ENCODE measurements at regions not wholly inside any gene's neighbourhood (a gene's known extent, or its start where the extent isn't known, plus 50 kb on each side); places are given as distances from the start of the nearest gene placed in this dataset.

DNA sequence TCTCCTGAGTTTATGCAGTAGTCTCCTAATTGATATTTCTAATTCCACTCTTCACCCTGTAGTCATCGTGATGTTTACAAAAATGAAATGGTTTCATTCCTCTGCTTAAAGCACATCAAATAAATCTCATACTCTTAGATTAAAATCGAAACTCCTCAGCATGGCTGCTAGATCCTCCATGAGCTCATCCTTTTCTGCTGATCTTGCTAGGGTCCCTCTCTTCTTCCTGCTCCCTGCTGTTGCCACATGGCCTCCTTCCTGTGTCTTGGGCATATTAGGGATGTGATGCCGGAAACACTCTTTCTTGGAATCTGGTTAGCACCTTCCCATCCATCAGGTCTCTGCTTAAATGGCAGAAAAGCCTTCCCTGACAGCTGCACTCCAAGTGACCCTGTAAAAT is 59.5 kb upstream of the MEGF10 start:
- H2AFZ ChIP-seq (replicated peaks; ENCODE audit: low read length, poor library complexity): no peak overlapping the region
- H3K4me2 ChIP-seq (ENCODE audit: low read depth, low read length): no peak overlapping the region
- H3K23ac ChIP-seq (ENCODE audit: low read depth, low read length): no peak overlapping the region
- H3K36me3 ChIP-seq (ENCODE audit: control insufficient read depth, insufficient read depth, low read length): no peaks in the 10 kb centered on the region
- TF ChIP-seq CHD1 (IDR thresholded peaks at IDR 0.05; ENCODE audit: low read depth, low read length) (no peak), RAD21 (IDR thresholded peaks at IDR 0.05; ENCODE audit: low read length) (no peak), MAZ (IDR thresholded peaks at IDR 0.05; ENCODE audit: borderline replicate concordance, low read depth, low read length) (no peak), RFX5 (IDR thresholded peaks at IDR 0.05; ENCODE audit: low read depth, low read length) (no peak), MXI1 (IDR thresholded peaks at IDR 0.05; ENCODE audit: borderline replicate concordance, low read depth, low read length) (no peak), FOS (IDR thresholded peaks at IDR 0.05; ENCODE audit: low read depth, low read length) (no peak), CEBPB (IDR thresholded peaks at IDR 0.05; ENCODE audit: low read depth, low read length) (no peak), MAFK (IDR thresholded peaks at IDR 0.05; ENCODE audit: low read depth, low read length) (no peak), RCOR1 (IDR thresholded peaks at IDR 0.05; ENCODE audit: insufficient replicate concordance, low read length) (no peak), NFE2L2 (IDR thresholded peaks at IDR 0.05; ENCODE audit: low read depth, low read length) (no peak), POLR2A (IDR thresholded peaks at IDR 0.05; ENCODE audit: low read depth, low read length) (no peak)
- TF ChIP-seq, protein P1, sequence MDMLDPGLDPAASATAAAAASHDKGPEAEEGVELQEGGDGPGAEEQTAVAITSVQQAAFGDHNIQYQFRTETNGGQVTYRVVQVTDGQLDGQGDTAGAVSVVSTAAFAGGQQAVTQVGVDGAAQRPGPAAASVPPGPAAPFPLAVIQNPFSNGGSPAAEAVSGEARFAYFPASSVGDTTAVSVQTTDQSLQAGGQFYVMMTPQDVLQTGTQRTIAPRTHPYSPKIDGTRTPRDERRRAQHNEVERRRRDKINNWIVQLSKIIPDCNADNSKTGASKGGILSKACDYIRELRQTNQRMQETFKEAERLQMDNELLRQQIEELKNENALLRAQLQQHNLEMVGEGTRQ (IDR thresholded peaks at IDR 0.05; ENCODE audit: low read depth, low read length): no peak
- TF ChIP-seq, protein P2, sequence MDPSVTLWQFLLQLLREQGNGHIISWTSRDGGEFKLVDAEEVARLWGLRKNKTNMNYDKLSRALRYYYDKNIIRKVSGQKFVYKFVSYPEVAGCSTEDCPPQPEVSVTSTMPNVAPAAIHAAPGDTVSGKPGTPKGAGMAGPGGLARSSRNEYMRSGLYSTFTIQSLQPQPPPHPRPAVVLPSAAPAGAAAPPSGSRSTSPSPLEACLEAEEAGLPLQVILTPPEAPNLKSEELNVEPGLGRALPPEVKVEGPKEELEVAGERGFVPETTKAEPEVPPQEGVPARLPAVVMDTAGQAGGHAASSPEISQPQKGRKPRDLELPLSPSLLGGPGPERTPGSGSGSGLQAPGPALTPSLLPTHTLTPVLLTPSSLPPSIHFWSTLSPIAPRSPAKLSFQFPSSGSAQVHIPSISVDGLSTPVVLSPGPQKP (IDR thresholded peaks at IDR 0.05; ENCODE audit: borderline replicate concordance, low read depth, low read length): no peak
- TF ChIP-seq, protein P3, sequence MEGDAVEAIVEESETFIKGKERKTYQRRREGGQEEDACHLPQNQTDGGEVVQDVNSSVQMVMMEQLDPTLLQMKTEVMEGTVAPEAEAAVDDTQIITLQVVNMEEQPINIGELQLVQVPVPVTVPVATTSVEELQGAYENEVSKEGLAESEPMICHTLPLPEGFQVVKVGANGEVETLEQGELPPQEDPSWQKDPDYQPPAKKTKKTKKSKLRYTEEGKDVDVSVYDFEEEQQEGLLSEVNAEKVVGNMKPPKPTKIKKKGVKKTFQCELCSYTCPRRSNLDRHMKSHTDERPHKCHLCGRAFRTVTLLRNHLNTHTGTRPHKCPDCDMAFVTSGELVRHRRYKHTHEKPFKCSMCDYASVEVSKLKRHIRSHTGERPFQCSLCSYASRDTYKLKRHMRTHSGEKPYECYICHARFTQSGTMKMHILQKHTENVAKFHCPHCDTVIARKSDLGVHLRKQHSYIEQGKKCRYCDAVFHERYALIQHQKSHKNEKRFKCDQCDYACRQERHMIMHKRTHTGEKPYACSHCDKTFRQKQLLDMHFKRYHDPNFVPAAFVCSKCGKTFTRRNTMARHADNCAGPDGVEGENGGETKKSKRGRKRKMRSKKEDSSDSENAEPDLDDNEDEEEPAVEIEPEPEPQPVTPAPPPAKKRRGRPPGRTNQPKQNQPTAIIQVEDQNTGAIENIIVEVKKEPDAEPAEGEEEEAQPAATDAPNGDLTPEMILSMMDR (conservative IDR thresholded peaks at IDR 0.05; ENCODE audit: low read depth, low read length): no peak
- POLR2A ChIA-PET (ENCODE audit: unreplicated experiment): no interaction called here
- H4K8ac ChIP-seq (ENCODE audit: low read depth in 2 of 2, low read length in 2 of 2): no peak overlapping the region
- no peak overlapping the region for H3K56ac ChIP-seq (ENCODE audit: extremely low read depth, insufficient read depth, low read length)
- H2AK5ac ChIP-seq (ENCODE audit: low read depth, low read length): no peak overlapping the region
- no peak overlapping the region for H2BK20ac ChIP-seq (ENCODE audit: low read depth, low read length)
- H3K4ac ChIP-seq (ENCODE audit: low read depth, low read length): no peak overlapping the region
- H4K91ac ChIP-seq (ENCODE audit: insufficient read depth, low read depth, low read length): no peak overlapping the region
- WGBS, 2 experiments (ENCODE audit: extremely low coverage in 2 of 2, insufficient read length in 1 of 2): no CpG with 5 or more reads among the region's 3 CpGs
- ATAC-seq (ENCODE audit: low read depth) (no peak), DNase-seq (no peak)
- no peak overlapping the region for H2BK5ac ChIP-seq (ENCODE audit: low read depth, low read length, poor library complexity, severe bottlenecking)
- no peaks in the 10 kb centered on the region for H4K20me1 ChIP-seq (ENCODE audit: insufficient read depth, low read length)
- H3K9me3 ChIP-seq (ENCODE audit: control insufficient read depth, insufficient read depth, low read length): no peaks in the 10 kb centered on the region
- H3K9ac ChIP-seq (ENCODE audit: low read depth, low read length): no peak overlapping the region
- no peaks in the 10 kb centered on the region for H3K9me1 ChIP-seq (ENCODE audit: insufficient read depth, low read length)
- H3K79me1 ChIP-seq (ENCODE audit: low read depth in 1 of 2, low read length in 2 of 2): no peaks in the 10 kb centered on the region
- H3K4me1 ChIP-seq (ENCODE audit: control insufficient read depth, insufficient read depth, low read length): no peaks in the 10 kb centered on the region
- no peak overlapping the region for H4K5ac ChIP-seq (ENCODE audit: low read depth, low read length)
- H3K27me3 ChIP-seq (ENCODE audit: control insufficient read depth, insufficient read depth, low read length): peaks cover 14% of the 10 kb centered on the region
- no TSS peak for BruUV-seq (replicated peaks)
- no peak overlapping the region for H3K18ac ChIP-seq (ENCODE audit: low read depth, low read length)
- intact Hi-C loops (cut with micrococcal nuclease) (no loop called here), dilution Hi-C loops (cut with HindIII; ENCODE audit: low sequenced_read_pairs, unreplicated experiment) (no loop called here), in situ Hi-C loops (cut with MboI; ENCODE audit: low sequenced_read_pairs) (no loop called here)
- CTCF ChIA-PET: no interaction called here
- no peak overlapping the region for H2BK15ac ChIP-seq (ENCODE audit: low read depth, low read length)
- no peak overlapping the region for H3K14ac ChIP-seq (replicated peaks; ENCODE audit: low read depth, low read length)
- H3K4me3 ChIP-seq (ENCODE audit: insufficient read depth, low read depth, low read length): no peak overlapping the region
- H3K27ac ChIP-seq (ENCODE audit: insufficient read depth, low read length): no peak overlapping the region
- no peak overlapping the region for H2AK9ac ChIP-seq (replicated peaks; ENCODE audit: low read depth, low read length, poor library complexity)
- no peak overlapping the region for H2BK120ac ChIP-seq (ENCODE audit: low read depth, low read length)

All from IMR-90 (cell line).